HCT116 (cell line): ENCODE measurements at regions not wholly inside any gene's neighbourhood (a gene's known extent, or its start where the extent isn't known, plus 50 kb on each side); places are given as distances from the start of the nearest gene placed in this dataset.

Source experiments
- ATF3 ChIP-seq: IDR thresholded peaks from 2 replicates; pipeline ENCODE4 v1.6.1; 2012
- CTCF ChIP-seq, 3 experiments: fragments of 200-600 bp in 1 of 3; sonication (generic) in 1 of 3; IDR thresholded peaks in 2 of 3; conservative IDR thresholded peaks in 1 of 3; 2 replicates each; pipeline ENCODE4 v1.5.1; 2012 to 2017; ENCODE audit warnings: low read depth in 2 of 3, low read length in 2 of 3, antibody characterized with exemption in 1 of 3, borderline replicate concordance in 1 of 3, control low read depth in 1 of 3, mild to moderate bottlenecking in 1 of 3, mixed read lengths in 1 of 3, mixed run types in 1 of 3, moderate library complexity in 1 of 3; ENCODE audit not compliant: insufficient read depth in 1 of 3
- EZH2phosphoT487 ChIP-seq: fragments of 200-600 bp; IDR thresholded peaks from 2 replicates; pipeline ENCODE4 v1.6.1; 2018; ENCODE audit warnings: antibody characterized with exemption, borderline replicate concordance
- POLR2A ChIP-seq: IDR thresholded peaks from 2 replicates; pipeline ENCODE4 v1.7.0; 2011; ENCODE audit warnings: borderline replicate concordance; ENCODE audit not compliant: insufficient read depth, insufficient read length; ENCODE audit errors: extremely low read depth
- POLR2AphosphoS5 ChIP-seq: IDR thresholded peaks from 2 replicates; pipeline ENCODE4 v1.6.1; 2011; ENCODE audit warnings: mild to moderate bottlenecking, low read depth, low read length, moderate library complexity
- RAD21 ChIP-seq: IDR thresholded peaks from 2 replicates; pipeline ENCODE4 v1.6.1; 2012; ENCODE audit warnings: low read depth, mild to moderate bottlenecking
- SIN3A ChIP-seq: IDR thresholded peaks from 2 replicates; pipeline ENCODE4 v1.6.1; 2012; ENCODE audit warnings: low read depth
- YY1 ChIP-seq: IDR thresholded peaks from 2 replicates; pipeline ENCODE4 v1.6.1; 2011; ENCODE audit warnings: low read length, low read depth, moderate library complexity, mild to moderate bottlenecking; ENCODE audit not compliant: insufficient replicate concordance; ENCODE audit errors: extremely low read depth

GRCh38 chr12:5139751-5140150 lies 96.1 kb downstream of the KCNA5 start:
- TF ChIP-seq ATF3 (no peak), CTCF (IDR thresholded peaks at IDR 0.05 in 2 of 3, conservative IDR thresholded peaks at IDR 0.05 in 1 of 3; ENCODE audit: borderline replicate concordance in 1 of 3, insufficient read depth in 1 of 3, low read depth in 2 of 3, low read length in 2 of 3) (no peak), YY1 (no peak), RAD21 (no peak), EZH2phosphoT487 (no peak), POLR2AphosphoS5 (no peak), POLR2A (no peak), SIN3A (no peak)
